Heart right ventricle (tissue), 16 donors: ENCODE measurements at regions not wholly inside any gene's neighbourhood (a gene's known extent, or its start where the extent isn't known, plus 50 kb on each side); places are given as distances from the start of the nearest gene placed in this dataset.

ENCODE experiments used
- ATAC-seq, 8 donors: fragments of 200-7000 bp; cut with Tn5 transposase; one replicate each; pipeline ENCODE4 v1.9.1; 2020; ENCODE audit warnings: mild to moderate bottlenecking in 8 of 8, moderate library complexity in 8 of 8, moderate number of reproducible peaks in 1 of 8
- DNase-seq, 2 donors: peaks; one replicate each; pipeline ENCODE4 v3.0.0-alpha.2; 2020
- H3K27ac ChIP-seq, 10 donors: fragments of 200-600 bp; sonication (generic) in 2 of 10; one replicate each; pipeline versions ENCODE4 v1.5.0 to v1.8.0; 2020 to 2022; ENCODE audit warnings: mild to moderate bottlenecking in 3 of 10
- H3K27me3 ChIP-seq, 7 donors: fragments of 200-600 bp; one replicate each; pipeline ENCODE4 v1.8.0; 2021 to 2022; ENCODE audit warnings: mild to moderate bottlenecking in 2 of 7
- H3K36me3 ChIP-seq, 9 donors: fragments of 200-600 bp; sonication (generic) in 1 of 9; one replicate each; pipeline versions ENCODE4 v1.5.0 to v1.8.0; 2020 to 2022; ENCODE audit warnings: mild to moderate bottlenecking in 2 of 9
- H3K4me1 ChIP-seq, 9 donors: fragments of 200-600 bp; sonication (generic) in 1 of 9; one replicate each; pipeline versions ENCODE4 v1.5.0 to v1.8.0; 2020 to 2022; ENCODE audit warnings: mild to moderate bottlenecking in 4 of 9
- H3K4me3 ChIP-seq, 10 donors: fragments of 200-600 bp; sonication (generic) in 2 of 10; one replicate each; pipeline versions ENCODE4 v1.5.0 to v1.8.0; 2020 to 2022; ENCODE audit warnings: mild to moderate bottlenecking in 7 of 10, moderate library complexity in 2 of 10
- H3K9me3 ChIP-seq, 11 donors: fragments of 200-600 bp in 10 of 11; sonication (generic) in 2 of 11; one replicate each; pipeline versions ENCODE4 v1.5.0 to v1.8.0; 2013 to 2022; ENCODE audit warnings: mild to moderate bottlenecking in 2 of 11, control low read depth in 1 of 11, moderate library complexity in 1 of 11
- CTCF ChIP-seq, 9 donors: fragments of 200-600 bp; sonication (generic) in 2 of 9; IDR thresholded peaks; one replicate each; pipeline versions ENCODE4 v1.5.0 to v1.8.0; 2021 to 2022; ENCODE audit warnings: antibody characterized with exemption in 9 of 9, mild to moderate bottlenecking in 5 of 9, moderate library complexity in 1 of 9
- WGBS, 2 donors: extraction: QIAGEN DNeasy Blood & Tissue Kit; methylation state at CpG; one replicate each; pipeline ENCODE4 v1.1.7; 2013; ENCODE audit warnings: inconsistent platforms in 1 of 2; 5-methylcytosine and 5-hydroxymethylcytosine counted together
- intact Hi-C, 10 donors: fragments of 100-400 bp; cut with DNase I; formaldehyde crosslinking; loops; one replicate each; pipeline versions ENCODE4 v1.11.1 to v1.14.2; 2022
- donor health status: Arrhythmogenic right ventricular cardiomyopathy.
- donor health status: ischemic (EF 13 %, LVEDD 7.1; RV severe dilation, severe dysfunction).
- donor health status: healthy with polysubstance abuse.
- donor health status: DM: no; HTN: yes; CAD: no.
- donor health status: DM: no; HTN: no; CAD: no.
- donor health status: ischemic (EF 25% LVEDD 6.9; RV normal size, moderate dysfunction).
- donor health status: ischemic (EF 25% LVEDD 5.7; RV mildly dilated, moderate dysfunction).
- donor health status: healthy.
- donor health status: DM: yes; HTN: yes; CAD: no.
- donor health status: Ischemic cardiomyopathy.
- donor health status: ischemic (EF 35%, LVEDD 5.7; RV mildly dilated, moderate dysfunction).
- donor health status: nonischemic (EF 11% LVEDD 7.7; RV severe dilation, severe dysfunction).
- donor health status: DM: yes; HTN: yes; CAD: no.
- donor health status: PGD.
- donor health status: ischemic (EF 29% LVEDD 5.4; RV normal size, mild dysfunction).
- donor health status: nonischemic (EF 23%, LVEDD 6.1; RV moderate dilation, normal function).

GRCh38 chr2:181787310-181788048 lies 104.1 kb upstream of the ITPRID2 start:
- ATAC-seq = no peak
- H3K9me3 ChIP-seq = peaks cover 0 to 6% (median 0%) of the 10 kb centered on the region in 11 donors
- 88 to 91% methylated on average over 3 of the region's 3 CpGs for WGBS, 2 donors
- no peak for DNase-seq
- H3K27me3 ChIP-seq = no peaks in the 10 kb centered on the region
- H3K36me3 ChIP-seq = no peaks in the 10 kb centered on the region
- H3K27ac ChIP-seq = no peak overlapping the region
- no peak overlapping the region for H3K4me3 ChIP-seq
- H3K4me1 ChIP-seq = no peaks in the 10 kb centered on the region
- intact Hi-C loops = no loop called here
- TF ChIP-seq CTCF (IDR thresholded peaks at IDR 0.05) = no peak

- DNase-seq (no peak), ATAC-seq (no peak)
- 97 to 98% methylated on average over 3 of the region's 3 CpGs for WGBS, 2 donors
- Histone ChIP-seq H3K27me3 (no peaks in the 10 kb centered on the region), H3K9me3 (peaks cover 0 to 17% (median 3%) of the 10 kb centered on the region in 11 donors), H3K27ac (no peak overlapping the region), H3K4me3 (no peak overlapping the region), H3K4me1 (no peaks in the 10 kb centered on the region), H3K36me3 (no peaks in the 10 kb centered on the region)
- intact Hi-C loops = no loop called here
- TF ChIP-seq CTCF (IDR thresholded peaks at IDR 0.05) = no peak
Observed at GRCh38 chr2:181788897-181789555, 102.5 kb upstream of the ITPRID2 start.

GRCh38 chr2:181789827-181790448 lies 101.6 kb upstream of the ITPRID2 start:
- Histone ChIP-seq H3K4me1 (no peaks in the 10 kb centered on the region), H3K27me3 (no peaks in the 10 kb centered on the region), H3K36me3 (no peaks in the 10 kb centered on the region), H3K9me3 (peaks cover 0 to 17% (median 3%) of the 10 kb centered on the region in 11 donors), H3K27ac (no peak overlapping the region), H3K4me3 (no peak overlapping the region)
- WGBS, 2 donors = 74 to 85% methylated on average over 4 of the region's 4 CpGs
- no peak for DNase-seq
- TF ChIP-seq CTCF (IDR thresholded peaks at IDR 0.05) = no peak
- intact Hi-C loops = no loop called here
- no peak for ATAC-seq

- H3K27me3 ChIP-seq = no peaks in the 10 kb centered on the region
- peaks cover 0 to 17% (median 3%) of the 10 kb centered on the region in 11 donors for H3K9me3 ChIP-seq
- H3K4me1 ChIP-seq = no peaks in the 10 kb centered on the region
- H3K4me3 ChIP-seq = no peak overlapping the region
- DNase-seq = no peak
- no peak overlapping the region for H3K27ac ChIP-seq
- intact Hi-C loops = no loop called here
- no peaks in the 10 kb centered on the region for H3K36me3 ChIP-seq
- peak in 4 of 8 donors; percentile 57 to 71 (median 64) for ATAC-seq
- 65 to 68% methylated on average over 10 of the region's 10 CpGs for WGBS, 2 donors
- TF ChIP-seq CTCF (IDR thresholded peaks at IDR 0.05) = no peak
Observed at GRCh38 chr2:181790716-181791649, 100.5 kb upstream of the ITPRID2 start.
